HFFc6 (cell line): ENCODE measurements at regions not wholly inside any gene's neighbourhood (a gene's known extent, or its start where the extent isn't known, plus 50 kb on each side); places are given as distances from the start of the nearest gene placed in this dataset.

Source experiments
- DNase-seq: peaks from one replicate; pipeline ENCODE4 v3.0.0-alpha.2; 2018
- H3K27ac Mint-ChIP-seq: 2 replicates; pipeline ENCODE4 v1.8.0; 2020; ENCODE audit warnings: mild to moderate bottlenecking, mixed read lengths
- H3K27me3 Mint-ChIP-seq: 2 replicates; pipeline ENCODE4 v1.8.0; 2021; ENCODE audit warnings: mild to moderate bottlenecking, moderate library complexity, mixed read lengths; ENCODE audit not compliant: insufficient read depth
- H3K36me3 Mint-ChIP-seq: 2 replicates; pipeline ENCODE4 v1.8.0; 2021; ENCODE audit warnings: low read depth, mixed read lengths
- H3K4me1 Mint-ChIP-seq: 2 replicates; pipeline ENCODE4 v1.8.0; 2020; ENCODE audit warnings: low read depth, mixed read lengths
- H3K4me3 Mint-ChIP-seq: 2 replicates; pipeline ENCODE4 v1.8.0; 2020; ENCODE audit warnings: mild to moderate bottlenecking, moderate library complexity, mixed read lengths
- H3K9me3 Mint-ChIP-seq: 2 replicates; pipeline ENCODE4 v1.8.0; 2020; ENCODE audit warnings: mild to moderate bottlenecking, mixed read lengths
- CTCF ChIP-seq: fragments of 200-600 bp; sonication (generic); IDR thresholded peaks from 2 replicates; pipeline ENCODE4 v1.5.0; 2021; ENCODE audit warnings: antibody characterized with exemption, mild to moderate bottlenecking

GRCh38 chr7:116093516-116094301, 63.1 kb upstream of the TFEC start:
- TF ChIP-seq CTCF: no peak
- no peak for DNase-seq
- Mint-ChIP-seq H3K27me3 (no peaks in the 10 kb centered on the region), H3K36me3 (peaks cover 5% of the 10 kb centered on the region), H3K27ac (no peak overlapping the region), H3K4me3 (no peak overlapping the region), H3K9me3 (no peaks in the 10 kb centered on the region), H3K4me1 (peaks cover 26% of the 10 kb centered on the region)

- no peaks in the 10 kb centered on the region for H3K27me3 Mint-ChIP-seq
- peaks cover 26% of the 10 kb centered on the region for H3K4me1 Mint-ChIP-seq
- no peak for DNase-seq
- H3K4me3 Mint-ChIP-seq: no peak overlapping the region
- peaks cover 3% of the 10 kb centered on the region for H3K36me3 Mint-ChIP-seq
- TF ChIP-seq CTCF: no peak
- H3K9me3 Mint-ChIP-seq: no peaks in the 10 kb centered on the region
- H3K27ac Mint-ChIP-seq: no peak overlapping the region
Measured at GRCh38 chr7:116095396-116095795, 64.8 kb upstream of the TFEC start.

GRCh38 chr7:116097365-116098009, 66.9 kb upstream of the TFEC start:
- no peaks in the 10 kb centered on the region; the same call in 1 of the 2 replicates for H3K36me3 Mint-ChIP-seq
- H3K4me3 Mint-ChIP-seq: peak overlapping the region; percentile 77

GRCh38 chr7:116098175-116098574, 67.6 kb upstream of the TFEC start:
- no peak for TF ChIP-seq CTCF
- Mint-ChIP-seq H3K36me3 (no peaks in the 10 kb centered on the region; the same call in 1 of the 2 replicates), H3K9me3 (no peaks in the 10 kb centered on the region), H3K27ac (no peak overlapping the region), H3K4me1 (peaks cover 41% of the 10 kb centered on the region), H3K27me3 (no peaks in the 10 kb centered on the region), H3K4me3 (no peak overlapping the region)
- DNase-seq: no peak

More at GRCh38 chr7:116097365-116098009, 66.9 kb upstream of the TFEC start:
- H3K27me3 Mint-ChIP-seq: no peaks in the 10 kb centered on the region
- DNase-seq: peak; percentile 83
- peaks cover 40% of the 10 kb centered on the region for H3K4me1 Mint-ChIP-seq
- peak; percentile 70 for TF ChIP-seq CTCF
- peak overlapping the region; percentile 84 for H3K27ac Mint-ChIP-seq
- H3K9me3 Mint-ChIP-seq: no peaks in the 10 kb centered on the region

- Mint-ChIP-seq H3K9me3 (no peaks in the 10 kb centered on the region), H3K27ac (no peak overlapping the region), H3K4me1 (peaks cover 41% of the 10 kb centered on the region), H3K4me3 (no peak overlapping the region), H3K27me3 (no peaks in the 10 kb centered on the region), H3K36me3 (no peaks in the 10 kb centered on the region; the same call in 1 of the 2 replicates)
- no peak for TF ChIP-seq CTCF
- no peak for DNase-seq
Measured at GRCh38 chr7:116100626-116101025, 70.1 kb upstream of the TFEC start.
